ENCODE measurements at regions not wholly inside any gene's neighbourhood (a gene's known extent, or its start where the extent isn't known, plus 50 kb on each side); places are given as distances from the start of the nearest gene placed in this dataset.

GRCh38 chr2:114046373-114046772 lies 156.5 kb downstream of the ACTR3 start:
- TF ChIP-seq EZH2 (optimal IDR thresholded peaks at IDR 0.05; ENCODE audit: low read depth, low read length) (no peak), CTCF (IDR thresholded peaks at IDR 0.05; ENCODE audit: low read length) (no peak), EZH2phosphoT487 (IDR thresholded peaks at IDR 0.05; ENCODE audit: low read length) (no peak)
- Histone ChIP-seq H3F3A (ENCODE audit: insufficient read depth, low read length) (no peaks in the 10 kb centered on the region), H3K27ac (ENCODE audit: low read length) (no peak overlapping the region), H3K9me2 (replicated peaks; ENCODE audit: insufficient read depth, low read length) (no peaks in the 10 kb centered on the region), H3K36me3 (replicated peaks; ENCODE audit: insufficient read depth, low read length) (no peaks in the 10 kb centered on the region), H3K9ac (ENCODE audit: low read length) (no peak overlapping the region), H3K79me2 (ENCODE audit: low read length) (no peaks in the 10 kb centered on the region), H3K4me2 (ENCODE audit: low read depth, low read length) (no peak overlapping the region), H3K4me1 (ENCODE audit: low read length) (no peaks in the 10 kb centered on the region), H2AFZ (ENCODE audit: low read length) (no peak overlapping the region), H4K20me1 (ENCODE audit: insufficient read depth, low read length) (no peaks in the 10 kb centered on the region), H3K27me3 (replicated peaks; ENCODE audit: insufficient read depth, low read length) (no peaks in the 10 kb centered on the region), H3K9me3 (replicated peaks; ENCODE audit: insufficient read depth, low read length) (no peaks in the 10 kb centered on the region), H3K4me3 (ENCODE audit: low read length) (no peak overlapping the region)
- no peak for DNase-seq

DNA sequence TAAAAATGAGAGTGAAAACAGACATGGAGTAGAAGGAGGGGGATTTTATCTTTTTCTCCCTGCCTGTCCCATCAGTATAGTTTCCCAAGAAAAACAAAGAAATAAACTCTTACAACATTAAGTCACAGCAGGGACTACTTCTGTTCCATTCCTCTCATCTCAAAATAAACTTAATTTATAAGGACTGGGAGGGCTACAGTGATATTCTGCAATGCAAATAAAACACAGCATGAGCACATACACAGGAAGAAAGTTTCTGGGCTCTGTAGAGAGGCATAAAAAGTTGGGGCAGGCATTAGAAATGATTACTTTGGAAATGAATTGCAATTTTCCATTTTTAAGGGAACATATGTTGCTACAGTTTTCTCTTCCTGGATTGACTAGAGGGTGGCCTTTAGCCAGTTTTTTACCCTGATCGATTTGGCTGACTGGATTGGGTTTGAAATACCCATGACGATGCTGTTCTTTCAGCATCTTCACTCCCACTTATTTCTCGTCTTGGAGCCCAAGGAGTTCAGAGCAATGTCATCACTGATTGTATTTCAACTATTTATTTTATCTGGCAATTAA lies 157.1 kb downstream of the ACTR3 start:
- H3K79me2 ChIP-seq (ENCODE audit: low read length), result no peaks in the 10 kb centered on the region
- no peak for DNase-seq
- TF ChIP-seq EZH2phosphoT487 (IDR thresholded peaks at IDR 0.05; ENCODE audit: low read length) (no peak), EZH2 (optimal IDR thresholded peaks at IDR 0.05; ENCODE audit: low read depth, low read length) (no peak), CTCF (IDR thresholded peaks at IDR 0.05; ENCODE audit: low read length) (no peak)

DNA sequence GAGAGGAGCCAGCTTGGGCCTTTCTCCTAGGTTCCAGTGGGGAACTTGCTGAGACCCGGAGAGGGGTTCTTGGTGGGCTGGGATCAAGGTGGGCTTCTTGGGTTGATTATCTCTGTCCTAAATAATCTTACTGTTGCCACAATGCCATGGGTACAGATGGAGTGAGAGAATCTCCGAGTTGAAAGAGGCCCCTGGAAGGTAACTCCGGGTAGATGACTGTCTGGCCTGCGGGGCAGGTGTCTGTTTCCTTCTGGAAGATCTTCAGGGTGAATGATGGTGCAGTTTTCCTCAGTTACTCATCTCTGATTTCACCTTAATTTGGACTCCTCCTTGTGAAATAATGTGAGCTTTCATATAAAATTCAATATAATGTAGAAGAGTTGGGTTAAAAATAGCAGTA lies 159.4 kb downstream of the ACTR3 start:
- no peak for DNase-seq
- no peaks in the 10 kb centered on the region for H3K36me3 ChIP-seq (replicated peaks; ENCODE audit: insufficient read depth, low read length)
- TF ChIP-seq EZH2 (optimal IDR thresholded peaks at IDR 0.05; ENCODE audit: low read depth, low read length) (no peak), EZH2phosphoT487 (IDR thresholded peaks at IDR 0.05; ENCODE audit: low read length) (no peak), CTCF (IDR thresholded peaks at IDR 0.05; ENCODE audit: low read length) (no peak)
- H3K9ac ChIP-seq (ENCODE audit: low read length), result no peak overlapping the region
- H3K79me2 ChIP-seq (ENCODE audit: low read length), result no peaks in the 10 kb centered on the region
- no peaks in the 10 kb centered on the region for H4K20me1 ChIP-seq (ENCODE audit: insufficient read depth, low read length)
- H3K4me1 ChIP-seq (ENCODE audit: low read length), result no peaks in the 10 kb centered on the region
- no peak overlapping the region for H3K4me3 ChIP-seq (ENCODE audit: low read length)
- no peaks in the 10 kb centered on the region for H3F3A ChIP-seq (ENCODE audit: insufficient read depth, low read length)
- H3K27ac ChIP-seq (ENCODE audit: low read length), result no peak overlapping the region
- no peak overlapping the region for H2AFZ ChIP-seq (ENCODE audit: low read length)
- H3K27me3 ChIP-seq (replicated peaks; ENCODE audit: insufficient read depth, low read length), result no peaks in the 10 kb centered on the region
- no peaks in the 10 kb centered on the region for H3K9me3 ChIP-seq (replicated peaks; ENCODE audit: insufficient read depth, low read length)
- H3K9me2 ChIP-seq (replicated peaks; ENCODE audit: insufficient read depth, low read length), result no peaks in the 10 kb centered on the region
- no peak overlapping the region for H3K4me2 ChIP-seq (ENCODE audit: low read depth, low read length)

More for the DNA sequence above, 157.1 kb downstream of the ACTR3 start:
- no peaks in the 10 kb centered on the region for H3F3A ChIP-seq (ENCODE audit: insufficient read depth, low read length)
- no peak overlapping the region for H3K9ac ChIP-seq (ENCODE audit: low read length)
- no peaks in the 10 kb centered on the region for H3K9me2 ChIP-seq (replicated peaks; ENCODE audit: insufficient read depth, low read length)
- no peaks in the 10 kb centered on the region for H3K36me3 ChIP-seq (replicated peaks; ENCODE audit: insufficient read depth, low read length)
- no peaks in the 10 kb centered on the region for H3K27me3 ChIP-seq (replicated peaks; ENCODE audit: insufficient read depth, low read length)
- no peaks in the 10 kb centered on the region for H4K20me1 ChIP-seq (ENCODE audit: insufficient read depth, low read length)
- H3K9me3 ChIP-seq (replicated peaks; ENCODE audit: insufficient read depth, low read length), result no peaks in the 10 kb centered on the region
- H3K27ac ChIP-seq (ENCODE audit: low read length), result no peak overlapping the region
- no peaks in the 10 kb centered on the region for H3K4me1 ChIP-seq (ENCODE audit: low read length)
- no peak overlapping the region for H3K4me3 ChIP-seq (ENCODE audit: low read length)
- H3K4me2 ChIP-seq (ENCODE audit: low read depth, low read length), result no peak overlapping the region
- no peak overlapping the region; the same call in 1 of the 2 replicates for H2AFZ ChIP-seq (ENCODE audit: low read length)
